MM.1S (cell line): ENCODE measurements at regions not wholly inside any gene's neighbourhood (a gene's known extent, or its start where the extent isn't known, plus 50 kb on each side); places are given as distances from the start of the nearest gene placed in this dataset.

Experiments used
- CTCF ChIP-seq: fragments of 300-600 bp; sonication (generic); IDR thresholded peaks from 2 replicates; pipeline ENCODE4 v1.5.1; 2016; ENCODE audit warnings: antibody characterized with exemption, low read length, mixed read lengths
- EZH2 ChIP-seq: fragments of 300-600 bp; sonication (generic); optimal IDR thresholded peaks from 2 replicates; pipeline ENCODE3; 2017; ENCODE audit warnings: low read depth, mild to moderate bottlenecking, antibody characterized with exemption, low read length, mixed read lengths

- TF ChIP-seq CTCF (no peak), EZH2 (no peak)
Observed at GRCh38 chr3:78174821-78175220, 1134.9 kb downstream of the ROBO2 start.
